Liver (tissue), 3 donors: ENCODE measurements at regions not wholly inside any gene's neighbourhood (a gene's known extent, or its start where the extent isn't known, plus 50 kb on each side); places are given as distances from the start of the nearest gene placed in this dataset.

Experiments
- CTCF ChIP-seq: fragments of 150-350 bp; IDR thresholded peaks from 2 replicates; pipeline ENCODE4 v1.5.1; 2017; ENCODE audit warnings: improper control_type of control experiment, low read depth, low read length; ENCODE audit not compliant: missing input control
- EGR1 ChIP-seq, 2 donors: IDR thresholded peaks; 2 replicates each; pipeline ENCODE4 v1.6.1; 2016 to 2018; ENCODE audit warnings: antibody characterized with exemption in 2 of 2, low read depth in 2 of 2
- FOXA1 ChIP-seq: IDR thresholded peaks from 2 replicates; pipeline ENCODE4 v1.6.1; 2016; ENCODE audit warnings: antibody characterized with exemption
- GABPA ChIP-seq, 2 donors: IDR thresholded peaks in 1 of 2; conservative IDR thresholded peaks in 1 of 2; 2 replicates each; pipeline ENCODE4 v1.6.1; 2016; ENCODE audit warnings: antibody characterized with exemption in 2 of 2, mild to moderate bottlenecking in 1 of 2, moderate library complexity in 1 of 2
- HNF4A ChIP-seq, 2 donors: conservative IDR thresholded peaks; 2 replicates each; pipeline ENCODE4 v1.6.1; 2016; ENCODE audit warnings: antibody characterized with exemption in 2 of 2, mild to moderate bottlenecking in 2 of 2
- JUND ChIP-seq, 2 donors: IDR thresholded peaks; 2 replicates each; pipeline ENCODE4 v1.6.1; 2016; ENCODE audit warnings: antibody characterized with exemption in 2 of 2
- MAX ChIP-seq: IDR thresholded peaks from 2 replicates; pipeline ENCODE4 v1.6.1; 2016; ENCODE audit warnings: antibody characterized with exemption
- RAD21 ChIP-seq, 2 donors: IDR thresholded peaks; 2 replicates each; pipeline ENCODE4 v1.6.1; 2016; ENCODE audit warnings: antibody characterized with exemption in 2 of 2, mild to moderate bottlenecking in 2 of 2
- REST ChIP-seq: IDR thresholded peaks from 2 replicates; pipeline ENCODE4 v1.6.1; 2016; ENCODE audit warnings: antibody characterized with exemption, mild to moderate bottlenecking
- SP1 ChIP-seq: IDR thresholded peaks from 2 replicates; pipeline ENCODE4 v1.6.1; 2018; ENCODE audit warnings: antibody characterized with exemption, mild to moderate bottlenecking
- TAF1 ChIP-seq: conservative IDR thresholded peaks from 2 replicates; pipeline ENCODE4 v1.6.1; 2016; ENCODE audit warnings: antibody characterized with exemption, mild to moderate bottlenecking
- YY1 ChIP-seq: IDR thresholded peaks from 2 replicates; pipeline ENCODE4 v1.6.1; 2016; ENCODE audit warnings: antibody characterized with exemption, mild to moderate bottlenecking
- ZBTB33 ChIP-seq: IDR thresholded peaks from 2 replicates; pipeline ENCODE4 v1.6.1; 2016; ENCODE audit warnings: antibody characterized with exemption
- donor health status: healthy.
- donor health status: healthy.

GRCh38 chr11:11703885-11704284 is 82.1 kb upstream of the GALNT18 start:
- no peak for TF ChIP-seq CTCF
- no peak for TF ChIP-seq TAF1
- no peak for TF ChIP-seq FOXA1
- TF ChIP-seq JUND (IDR thresholded peaks at IDR 0.05): no peak
- TF ChIP-seq YY1: no peak
- no peak for TF ChIP-seq RAD21 (IDR thresholded peaks at IDR 0.05)
- no peak for TF ChIP-seq REST
- no peak for TF ChIP-seq HNF4A (conservative IDR thresholded peaks at IDR 0.05)
- no peak for TF ChIP-seq EGR1 (IDR thresholded peaks at IDR 0.05; ENCODE audit: low read depth in 2 of 2)
- TF ChIP-seq ZBTB33: no peak
- no peak for TF ChIP-seq MAX
- no peak for TF ChIP-seq SP1
- TF ChIP-seq GABPA (IDR thresholded peaks at IDR 0.05 in 1 of 2, conservative IDR thresholded peaks at IDR 0.05 in 1 of 2): no peak
